GM10248 (cell line): ENCODE measurements at regions not wholly inside any gene's neighbourhood (a gene's known extent, or its start where the extent isn't known, plus 50 kb on each side); places are given as distances from the start of the nearest gene placed in this dataset.

Source experiments
- CTCF ChIA-PET: fragments of 300-600 bp; sonication (Branson Sonifier 250); formaldehyde crosslinking; extraction: SDS; loops from one replicate; lab custom pipeline; 2021; ENCODE audit warnings: antibody characterized with exemption; lab: Yijun Ruan, JAX
- POLR2A ChIA-PET: fragments of 350-650 bp; sonication (Branson Sonifier 250); formaldehyde crosslinking; extraction: SDS; loops from one replicate; lab custom pipeline; 2020; ENCODE audit warnings: antibody characterized with exemption; lab: Yijun Ruan, JAX
- DNase-seq: peaks from one replicate; pipeline ENCODE4 v3.0.0; 2012; ENCODE audit errors: extremely low spot score
- TF ChIP-seq, protein P1 (sequence below): IDR thresholded peaks from 2 replicates; pipeline ENCODE4 v1.5.1; 2012; ENCODE audit warnings: mild to moderate bottlenecking, low read depth; ENCODE audit errors: extremely low read depth, missing control alignments, control extremely low read depth

DNA sequence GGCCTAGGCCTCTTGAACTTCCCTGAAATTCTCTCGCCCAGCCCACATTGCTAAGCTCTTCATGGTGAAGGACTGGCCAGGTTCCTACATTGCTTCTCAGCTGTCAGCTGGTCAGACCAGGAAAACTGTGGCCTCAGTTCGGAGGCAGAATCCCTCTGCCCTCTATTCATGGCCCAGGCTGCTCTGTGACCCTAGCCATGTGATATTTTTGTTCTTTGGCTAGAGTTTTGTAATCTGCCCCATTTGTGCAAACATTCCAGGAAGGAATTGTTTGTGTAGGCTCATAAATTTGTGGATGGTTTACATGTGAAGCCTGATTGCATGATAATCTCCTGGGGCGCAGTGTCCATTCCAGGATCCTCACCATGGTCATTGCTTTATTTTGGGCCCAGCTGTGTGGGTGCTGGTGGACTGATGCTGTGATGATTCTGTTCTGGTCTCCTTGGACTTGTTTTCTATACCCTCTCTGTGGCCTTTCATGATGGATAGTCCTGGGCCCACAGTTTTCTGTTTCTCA is 149.1 kb upstream of the E2F8 start:
- ChIA-PET CTCF (interaction anchor here (1.4 to 1.6 kb wide), 2 partner anchors 10 to 13 kb away, joined by 3 read pairs; no protein-coding TSS in a partner anchor), POLR2A (no interaction called here)
- DNase-seq, result no peak
- TF ChIP-seq, protein P1, sequence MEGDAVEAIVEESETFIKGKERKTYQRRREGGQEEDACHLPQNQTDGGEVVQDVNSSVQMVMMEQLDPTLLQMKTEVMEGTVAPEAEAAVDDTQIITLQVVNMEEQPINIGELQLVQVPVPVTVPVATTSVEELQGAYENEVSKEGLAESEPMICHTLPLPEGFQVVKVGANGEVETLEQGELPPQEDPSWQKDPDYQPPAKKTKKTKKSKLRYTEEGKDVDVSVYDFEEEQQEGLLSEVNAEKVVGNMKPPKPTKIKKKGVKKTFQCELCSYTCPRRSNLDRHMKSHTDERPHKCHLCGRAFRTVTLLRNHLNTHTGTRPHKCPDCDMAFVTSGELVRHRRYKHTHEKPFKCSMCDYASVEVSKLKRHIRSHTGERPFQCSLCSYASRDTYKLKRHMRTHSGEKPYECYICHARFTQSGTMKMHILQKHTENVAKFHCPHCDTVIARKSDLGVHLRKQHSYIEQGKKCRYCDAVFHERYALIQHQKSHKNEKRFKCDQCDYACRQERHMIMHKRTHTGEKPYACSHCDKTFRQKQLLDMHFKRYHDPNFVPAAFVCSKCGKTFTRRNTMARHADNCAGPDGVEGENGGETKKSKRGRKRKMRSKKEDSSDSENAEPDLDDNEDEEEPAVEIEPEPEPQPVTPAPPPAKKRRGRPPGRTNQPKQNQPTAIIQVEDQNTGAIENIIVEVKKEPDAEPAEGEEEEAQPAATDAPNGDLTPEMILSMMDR, result no peak

- ChIA-PET CTCF (interaction anchor here (1.1 to 9.2 kb wide), 2 partner anchors 13 to 30 kb away, joined by 3 to 50 read pairs; no protein-coding TSS in a partner anchor), POLR2A (no interaction called here)
- DNase-seq, result no peak
- TF ChIP-seq, protein P1, result no peak
Measured at GRCh38 chr11:19382131-19382611, 141.4 kb upstream of the E2F8 start.

DNA sequence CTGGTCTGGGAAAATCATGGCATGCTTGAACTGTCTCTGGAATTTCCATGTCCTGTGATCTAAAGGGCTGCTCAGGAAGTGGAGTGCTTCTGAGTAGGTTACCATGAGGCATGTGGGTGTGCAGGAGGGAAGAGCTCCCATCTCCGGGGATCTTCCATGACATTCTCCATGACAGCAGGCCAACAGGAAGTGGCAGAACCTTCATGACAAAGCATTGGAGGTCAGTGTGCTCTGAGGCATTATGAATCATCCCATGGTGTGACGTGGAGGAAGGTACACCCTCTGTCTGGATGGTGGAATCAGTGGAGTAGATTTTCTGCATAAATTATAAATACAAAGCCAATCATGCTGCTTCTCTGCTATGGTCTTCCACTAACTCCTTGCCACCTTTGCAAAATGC is 139.6 kb upstream of the E2F8 start:
- TF ChIP-seq, protein P1, result no peak
- ChIA-PET CTCF (interaction anchor here (1.1 to 9.2 kb wide), 3 partner anchors 9 to 14 kb away, joined by 3 to 50 read pairs (median 3); no protein-coding TSS in a partner anchor), POLR2A (no interaction called here)
- DNase-seq, result no peak

GRCh38 chr11:19379465-19379864 is 138.7 kb upstream of the E2F8 start:
- CTCF ChIA-PET, result interaction anchor here (1.1 to 9.2 kb wide), 3 partner anchors 10 to 15 kb away, joined by 3 to 50 read pairs (median 3); no protein-coding TSS in a partner anchor
- DNase-seq, result no peak
- TF ChIP-seq, protein P1, result no peak
- POLR2A ChIA-PET, result no interaction called here

- DNase-seq, result no peak
- TF ChIP-seq, protein P1, result no peak
- POLR2A ChIA-PET, result no interaction called here
- CTCF ChIA-PET, result interaction anchor here (9.2 kb wide), 1 partner anchor 10 kb away, joined by 50 read pairs; no protein-coding TSS in a partner anchor
Measured at GRCh38 chr11:19378814-19379213, 138.1 kb upstream of the E2F8 start.

- ChIA-PET CTCF (interaction anchor here (0.8 to 9.2 kb wide), 4 partner anchors 9 to 66 kb away, joined by 3 to 50 read pairs (median 3); no protein-coding TSS in a partner anchor), POLR2A (no interaction called here)
- TF ChIP-seq, protein P1, result no peak
- DNase-seq, result no peak
Measured at GRCh38 chr11:19377881-19378280, 137.1 kb upstream of the E2F8 start.
